A673 (cell line): ENCODE measurements at regions not wholly inside any gene's neighbourhood (a gene's known extent, or its start where the extent isn't known, plus 50 kb on each side); places are given as distances from the start of the nearest gene placed in this dataset.

Source experiments
- BruUV-seq: library from RNA; stranded (reverse); fragments of 400-500 nt; replicated peaks from 2 replicates; lab custom pipeline; 2021; lab: Mats Ljungman, UMichigan
- CTCF ChIA-PET: fragments of 300-600 bp; sonication (Branson Sonifier 250); formaldehyde crosslinking; loops from one replicate; lab custom pipeline; 2022; ENCODE audit warnings: antibody characterized with exemption; lab: Charles Lee
- POLR2A ChIA-PET: fragments of 300-600 bp; sonication (Branson Sonifier 250); formaldehyde crosslinking; loops from one replicate; lab custom pipeline; 2022; ENCODE audit warnings: antibody characterized with exemption; ENCODE audit not compliant: low non-redundant PET; lab: Charles Lee
- DNase-seq: peaks from one replicate; pipeline ENCODE4 v3.0.0-alpha.2; 2015; ENCODE audit warnings: low spot score
- H3K27ac ChIP-seq: fragments of 200-600 bp; sonication (generic); 2 replicates; pipeline ENCODE4 v1.5.1; 2016; ENCODE audit warnings: mixed run types, low read depth, mild to moderate bottlenecking, mixed read lengths, antibody characterized with exemption, low read length; ENCODE audit not compliant: poor library complexity, severe bottlenecking
- H3K27me3 ChIP-seq: fragments of 200-600 bp; sonication (generic); replicated peaks from 2 replicates; pipeline ENCODE4 v1.6.1; 2017; ENCODE audit warnings: mixed run types, low read depth, mild to moderate bottlenecking, mixed read lengths, antibody characterized with exemption, low read length; ENCODE audit not compliant: insufficient read depth, poor library complexity
- H3K36me3 ChIP-seq: fragments of 200-600 bp; sonication (generic); 2 replicates; pipeline ENCODE4 v1.6.1; 2016; ENCODE audit warnings: mixed run types, mild to moderate bottlenecking, mixed read lengths, antibody characterized with exemption, low read length; ENCODE audit not compliant: insufficient read depth, poor library complexity, severe bottlenecking
- H3K4me1 ChIP-seq: fragments of 200-600 bp; sonication (generic); 2 replicates; pipeline ENCODE4 v1.6.1; 2017; ENCODE audit warnings: mixed run types, mild to moderate bottlenecking, mixed read lengths, antibody characterized with exemption, low read length; ENCODE audit not compliant: insufficient read depth, poor library complexity, severe bottlenecking
- H3K4me3 ChIP-seq: fragments of 200-600 bp; sonication (generic); 2 replicates; pipeline ENCODE4 v1.5.1; 2016; ENCODE audit warnings: low read depth, mixed run types, mild to moderate bottlenecking, mixed read lengths, low read length; ENCODE audit not compliant: poor library complexity, severe bottlenecking
- H3K9me3 ChIP-seq: fragments of 200-600 bp; sonication (generic); 2 replicates; pipeline ENCODE4 v1.6.1; 2016; ENCODE audit warnings: mixed run types, low read depth, mild to moderate bottlenecking, mixed read lengths, antibody characterized with exemption, low read length; ENCODE audit not compliant: poor library complexity, severe bottlenecking
- CTCF ChIP-seq: fragments of 300-800, 200-600 bp; sonication (generic); conservative IDR thresholded peaks from 2 replicates; pipeline ENCODE4 v1.5.1; 2017; ENCODE audit warnings: low read depth, mild to moderate bottlenecking, antibody characterized with exemption, low read length, moderate library complexity, mixed read lengths
- EZH2 ChIP-seq: fragments of 200-600 bp; sonication (generic); IDR thresholded peaks from 2 replicates; pipeline ENCODE4 v1.6.1; 2017; ENCODE audit warnings: borderline replicate concordance, low read depth, mild to moderate bottlenecking, mixed read lengths, antibody characterized with exemption, low read length; ENCODE audit not compliant: poor library complexity, severe bottlenecking
- intact Hi-C: fragments of 100-400 bp; cut with micrococcal nuclease; formaldehyde crosslinking; loops from one replicate; pipeline ENCODE4 v1.10.0; 2022; ENCODE audit not compliant: unreplicated experiment

- ChIA-PET POLR2A (no interaction called here), CTCF (no interaction called here)
- no peak for DNase-seq
- BruUV-seq: no TSS peak
- TF ChIP-seq CTCF (no peak), EZH2 (no peak)
- Histone ChIP-seq H3K4me1 (peaks cover 2% of the 10 kb centered on the region), H3K4me3 (no peak overlapping the region), H3K27ac (no peak overlapping the region), H3K9me3 (no peaks in the 10 kb centered on the region), H3K27me3 (no peaks in the 10 kb centered on the region), H3K36me3 (no peaks in the 10 kb centered on the region)
- intact Hi-C loops: no loop called here
Observed at GRCh38 chr18:55102501-55102900, 143.2 kb upstream of the CCDC68 start.

- no TSS peak for BruUV-seq
- intact Hi-C loops: no loop called here
- H3K4me3 ChIP-seq: no peak overlapping the region
- H3K27me3 ChIP-seq: no peaks in the 10 kb centered on the region
- DNase-seq: no peak
- ChIA-PET POLR2A (no interaction called here), CTCF (no interaction called here)
- no peaks in the 10 kb centered on the region for H3K9me3 ChIP-seq
- no peaks in the 10 kb centered on the region for H3K36me3 ChIP-seq
- peaks cover 9% of the 10 kb centered on the region for H3K4me1 ChIP-seq
- no peak for TF ChIP-seq EZH2
- TF ChIP-seq CTCF: no peak
- H3K27ac ChIP-seq: no peak overlapping the region
Observed at GRCh38 chr18:55101458-55101824, 142.2 kb upstream of the CCDC68 start.

GRCh38 chr18:55100817-55101457 is 141.7 kb upstream of the CCDC68 start:
- CTCF ChIA-PET: no interaction called here

More at GRCh38 chr18:55100817-55101457, 141.7 kb upstream of the CCDC68 start:
- Histone ChIP-seq H3K4me1 (peaks cover 9% of the 10 kb centered on the region), H3K27ac (no peak overlapping the region), H3K4me3 (no peak overlapping the region), H3K27me3 (no peaks in the 10 kb centered on the region), H3K36me3 (no peaks in the 10 kb centered on the region), H3K9me3 (no peaks in the 10 kb centered on the region)
- TF ChIP-seq EZH2 (no peak), CTCF (no peak)
- no TSS peak for BruUV-seq
- POLR2A ChIA-PET: no interaction called here
- DNase-seq: peak; percentile 46
- intact Hi-C loops: no loop called here
